Skin of body (tissue), 1 donor: ENCODE measurements at regions not wholly inside any gene's neighbourhood (a gene's known extent, or its start where the extent isn't known, plus 50 kb on each side); places are given as distances from the start of the nearest gene placed in this dataset.

Source experiments
- DNase-seq: peaks from one replicate; lab custom pipeline; 2025; lab: John Stamatoyannopoulos, UW

GRCh38 chr2:67702937-67703336 is 305.8 kb downstream of the ETAA1 start:
- no peak for DNase-seq

GRCh38 chr2:67706082-67706481 is 308.9 kb downstream of the ETAA1 start:
- no peak for DNase-seq

GRCh38 chr2:67707896-67708295 is 310.8 kb downstream of the ETAA1 start:
- DNase-seq: no peak

- no peak for DNase-seq
Measured at GRCh38 chr2:67709835-67710234, 312.7 kb downstream of the ETAA1 start.

GRCh38 chr2:67712484-67712883 is 315.4 kb downstream of the ETAA1 start:
- DNase-seq: no peak

GRCh38 chr2:67713376-67713775 is 316.2 kb downstream of the ETAA1 start:
- no peak for DNase-seq

- DNase-seq: no peak
Measured at GRCh38 chr2:67716895-67717396, 319.8 kb downstream of the ETAA1 start.

- no peak for DNase-seq
Measured at GRCh38 chr2:67717692-67718091, 320.6 kb downstream of the ETAA1 start.

GRCh38 chr2:67719351-67719750 is 322.2 kb downstream of the ETAA1 start:
- DNase-seq: no peak

GRCh38 chr2:67721516-67721915 is 324.4 kb downstream of the ETAA1 start:
- DNase-seq: no peak

- no peak for DNase-seq
Measured at GRCh38 chr2:67724261-67724660, 327.1 kb downstream of the ETAA1 start.

GRCh38 chr2:67725731-67726130 is 328.6 kb downstream of the ETAA1 start:
- no peak for DNase-seq

- no peak for DNase-seq
Measured at GRCh38 chr2:67726416-67726815, 329.3 kb downstream of the ETAA1 start.

- DNase-seq: no peak
Measured at GRCh38 chr2:67727131-67727530, 330.0 kb downstream of the ETAA1 start.

- DNase-seq: no peak
Measured at GRCh38 chr2:67727623-67728022, 330.5 kb downstream of the ETAA1 start.

GRCh38 chr2:67729474-67729873 is 332.3 kb downstream of the ETAA1 start:
- no peak for DNase-seq

GRCh38 chr2:67733517-67733916 is 329.3 kb downstream of the C1D start:
- no peak for DNase-seq

- no peak for DNase-seq
Measured at GRCh38 chr2:67752199-67752598, 310.6 kb downstream of the C1D start.

GRCh38 chr2:67752969-67753368 is 309.8 kb downstream of the C1D start:
- DNase-seq: no peak

GRCh38 chr2:67755156-67755882 is 307.5 kb downstream of the C1D start:
- no peak for DNase-seq

GRCh38 chr2:67760995-67761394 is 301.8 kb downstream of the C1D start:
- DNase-seq: no peak

GRCh38 chr2:67771380-67771779 is 291.4 kb downstream of the C1D start:
- no peak for DNase-seq
